Sigmoid colon (tissue), 4 donors: ENCODE measurements at regions not wholly inside any gene's neighbourhood (a gene's known extent, or its start where the extent isn't known, plus 50 kb on each side); places are given as distances from the start of the nearest gene placed in this dataset.

Source experiments
- EP300 ChIP-seq, 4 donors: sonication (generic); formaldehyde crosslinking; IDR thresholded peaks; one replicate each; pipeline ENCODE4 v1.6.1; 2017; ENCODE audit warnings: antibody characterized with exemption in 4 of 4
- POLR2A ChIP-seq, 2 donors: fragments of 450-650 bp; IDR thresholded peaks; one replicate each; pipeline ENCODE4 v1.6.1; 2016; ENCODE audit warnings: antibody characterized with exemption in 2 of 2, mild to moderate bottlenecking in 2 of 2, moderate library complexity in 2 of 2
- POLR2AphosphoS5 ChIP-seq, 4 donors: sonication (generic); formaldehyde crosslinking; IDR thresholded peaks; one replicate each; pipeline ENCODE4 v1.6.1; 2017; ENCODE audit warnings: antibody characterized with exemption in 4 of 4
- TF ChIP-seq, protein P1 (sequence below), 4 experiments: fragments of 450-650 bp in 3 of 4; fragments of 200-600 bp in 1 of 4; IDR thresholded peaks; one replicate each; pipeline ENCODE4 v1.5.1; 2016 to 2019; ENCODE audit warnings: antibody characterized with exemption in 4 of 4, mild to moderate bottlenecking in 3 of 4, moderate library complexity in 2 of 4

DNA sequence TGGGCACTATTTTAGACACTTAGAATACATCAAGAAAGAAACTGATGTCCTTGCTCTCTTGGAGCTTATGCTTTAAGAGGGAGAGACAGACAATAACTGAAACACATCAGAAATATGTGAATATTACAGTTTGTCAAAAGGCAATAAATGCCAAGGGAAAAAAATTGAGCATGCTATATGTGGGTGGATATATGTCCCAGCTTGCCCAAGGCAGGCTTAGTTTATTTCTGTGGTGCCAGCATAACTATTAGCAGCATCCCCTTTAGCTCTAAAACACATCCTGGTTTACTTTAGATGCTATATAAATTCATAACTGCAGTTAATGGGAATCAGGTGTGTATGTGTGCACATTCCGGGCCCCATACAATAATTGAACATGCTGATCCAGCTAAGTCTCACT lies 191.2 kb upstream of the PDZRN3 start:
- TF ChIP-seq POLR2A (IDR thresholded peaks at IDR 0.05): no peak
- TF ChIP-seq POLR2AphosphoS5 (IDR thresholded peaks at IDR 0.05): no peak
- TF ChIP-seq, protein P1, sequence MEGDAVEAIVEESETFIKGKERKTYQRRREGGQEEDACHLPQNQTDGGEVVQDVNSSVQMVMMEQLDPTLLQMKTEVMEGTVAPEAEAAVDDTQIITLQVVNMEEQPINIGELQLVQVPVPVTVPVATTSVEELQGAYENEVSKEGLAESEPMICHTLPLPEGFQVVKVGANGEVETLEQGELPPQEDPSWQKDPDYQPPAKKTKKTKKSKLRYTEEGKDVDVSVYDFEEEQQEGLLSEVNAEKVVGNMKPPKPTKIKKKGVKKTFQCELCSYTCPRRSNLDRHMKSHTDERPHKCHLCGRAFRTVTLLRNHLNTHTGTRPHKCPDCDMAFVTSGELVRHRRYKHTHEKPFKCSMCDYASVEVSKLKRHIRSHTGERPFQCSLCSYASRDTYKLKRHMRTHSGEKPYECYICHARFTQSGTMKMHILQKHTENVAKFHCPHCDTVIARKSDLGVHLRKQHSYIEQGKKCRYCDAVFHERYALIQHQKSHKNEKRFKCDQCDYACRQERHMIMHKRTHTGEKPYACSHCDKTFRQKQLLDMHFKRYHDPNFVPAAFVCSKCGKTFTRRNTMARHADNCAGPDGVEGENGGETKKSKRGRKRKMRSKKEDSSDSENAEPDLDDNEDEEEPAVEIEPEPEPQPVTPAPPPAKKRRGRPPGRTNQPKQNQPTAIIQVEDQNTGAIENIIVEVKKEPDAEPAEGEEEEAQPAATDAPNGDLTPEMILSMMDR (IDR thresholded peaks at IDR 0.05): no peak
- no peak for TF ChIP-seq EP300 (IDR thresholded peaks at IDR 0.05)
